Transverse colon (tissue), 4 donors: ENCODE measurements at regions not wholly inside any gene's neighbourhood (a gene's known extent, or its start where the extent isn't known, plus 50 kb on each side); places are given as distances from the start of the nearest gene placed in this dataset.

Experiments used
- POLR2AphosphoS5 ChIP-seq, 3 donors: sonication (generic); formaldehyde crosslinking; IDR thresholded peaks; one replicate each; pipeline ENCODE4 v1.6.1; 2016; ENCODE audit warnings: antibody characterized with exemption in 3 of 3
- TF ChIP-seq, protein P1 (sequence below), 5 experiments: fragments of 200-600 bp in 3 of 5; fragments of 450-650 bp in 2 of 5; sonication (generic) in 3 of 5; IDR thresholded peaks; 1 replicate in 2 of 5; 2 replicates in 3 of 5; pipeline ENCODE4 v1.5.1; 2016 to 2017; ENCODE audit warnings: antibody characterized with exemption in 5 of 5, inconsistent platforms in 3 of 5, mild to moderate bottlenecking in 2 of 5, moderate library complexity in 1 of 5

DNA sequence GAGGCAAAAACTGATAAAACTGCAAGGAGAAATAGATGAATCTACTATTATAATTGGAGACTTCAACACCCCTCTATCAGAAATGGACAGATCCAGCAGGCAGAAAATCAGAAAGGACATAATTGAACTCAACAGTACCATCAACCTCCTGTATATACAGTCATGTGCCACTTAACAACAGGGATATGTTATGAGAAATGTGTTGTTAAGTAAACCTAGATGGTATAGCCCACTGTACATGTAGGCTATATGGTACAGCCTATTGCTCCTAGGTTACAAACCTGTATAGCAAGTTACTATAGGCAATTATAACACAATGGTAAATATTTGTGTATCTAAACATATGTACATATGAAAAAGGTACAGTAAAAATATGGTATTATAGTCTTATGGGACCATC is 66.8 kb upstream of the PHF21A start:
- TF ChIP-seq, protein P1, sequence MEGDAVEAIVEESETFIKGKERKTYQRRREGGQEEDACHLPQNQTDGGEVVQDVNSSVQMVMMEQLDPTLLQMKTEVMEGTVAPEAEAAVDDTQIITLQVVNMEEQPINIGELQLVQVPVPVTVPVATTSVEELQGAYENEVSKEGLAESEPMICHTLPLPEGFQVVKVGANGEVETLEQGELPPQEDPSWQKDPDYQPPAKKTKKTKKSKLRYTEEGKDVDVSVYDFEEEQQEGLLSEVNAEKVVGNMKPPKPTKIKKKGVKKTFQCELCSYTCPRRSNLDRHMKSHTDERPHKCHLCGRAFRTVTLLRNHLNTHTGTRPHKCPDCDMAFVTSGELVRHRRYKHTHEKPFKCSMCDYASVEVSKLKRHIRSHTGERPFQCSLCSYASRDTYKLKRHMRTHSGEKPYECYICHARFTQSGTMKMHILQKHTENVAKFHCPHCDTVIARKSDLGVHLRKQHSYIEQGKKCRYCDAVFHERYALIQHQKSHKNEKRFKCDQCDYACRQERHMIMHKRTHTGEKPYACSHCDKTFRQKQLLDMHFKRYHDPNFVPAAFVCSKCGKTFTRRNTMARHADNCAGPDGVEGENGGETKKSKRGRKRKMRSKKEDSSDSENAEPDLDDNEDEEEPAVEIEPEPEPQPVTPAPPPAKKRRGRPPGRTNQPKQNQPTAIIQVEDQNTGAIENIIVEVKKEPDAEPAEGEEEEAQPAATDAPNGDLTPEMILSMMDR (IDR thresholded peaks at IDR 0.05), result no peak
- no peak for TF ChIP-seq POLR2AphosphoS5 (IDR thresholded peaks at IDR 0.05)
